Renal cortex interstitium (tissue), 11 donors: ENCODE measurements at regions not wholly inside any gene's neighbourhood (a gene's known extent, or its start where the extent isn't known, plus 50 kb on each side); places are given as distances from the start of the nearest gene placed in this dataset.

Experiments
- DNase-seq, 11 donors: peaks; one replicate each; pipeline ENCODE4 v3.0.0-alpha.2; 2013; ENCODE audit warnings: low read depth in 9 of 11, low spot score in 4 of 11; ENCODE audit errors: extremely low read depth in 1 of 11

DNA sequence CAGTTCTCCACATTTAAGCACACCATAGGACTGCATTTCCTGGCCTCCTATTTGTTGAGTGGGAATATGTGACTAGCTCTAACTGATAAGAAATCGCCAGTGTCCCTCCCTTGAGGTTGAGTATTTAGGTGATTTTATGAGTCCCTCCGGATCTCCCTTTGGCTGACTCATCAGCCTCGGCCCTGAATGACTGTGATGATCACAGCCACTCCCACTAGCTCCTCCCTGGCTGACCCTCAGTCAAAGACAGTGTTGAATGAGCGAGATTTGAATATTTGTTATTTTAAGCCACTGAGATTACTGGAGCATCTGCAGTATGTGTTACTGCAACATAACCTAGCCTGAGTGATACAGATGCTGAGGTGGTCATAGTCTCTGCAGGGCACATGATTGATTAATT lies 515.3 kb downstream of the EPHB1 start:
- DNase-seq = no peak

DNA sequence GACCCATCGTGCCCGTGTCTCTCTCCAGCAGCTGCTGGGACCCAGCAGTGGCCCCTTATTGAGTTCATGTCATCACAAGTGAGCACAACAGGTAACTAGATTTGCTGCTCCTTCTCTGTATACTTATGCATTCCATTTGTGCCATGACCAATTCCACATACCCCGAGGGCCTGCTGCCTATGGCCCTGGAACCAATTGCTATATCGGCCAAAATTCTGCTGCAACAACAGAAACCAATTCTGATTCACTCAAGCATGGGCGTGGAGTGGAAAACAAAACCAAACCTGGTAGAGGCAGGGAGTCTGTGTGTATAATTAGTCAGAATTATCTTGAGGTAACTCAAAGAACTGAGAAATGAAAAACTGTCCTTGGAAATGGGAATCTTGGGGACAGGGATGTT lies 516.6 kb downstream of the EPHB1 start:
- peak in 6 of 11 donors; percentile 3 to 42 (median 32) for DNase-seq

GRCh38 chr3:135314237-135314636 lies 519.2 kb downstream of the EPHB1 start:
- peak in 3 of 11 donors; percentile 4 to 8 (median 7) for DNase-seq

DNA sequence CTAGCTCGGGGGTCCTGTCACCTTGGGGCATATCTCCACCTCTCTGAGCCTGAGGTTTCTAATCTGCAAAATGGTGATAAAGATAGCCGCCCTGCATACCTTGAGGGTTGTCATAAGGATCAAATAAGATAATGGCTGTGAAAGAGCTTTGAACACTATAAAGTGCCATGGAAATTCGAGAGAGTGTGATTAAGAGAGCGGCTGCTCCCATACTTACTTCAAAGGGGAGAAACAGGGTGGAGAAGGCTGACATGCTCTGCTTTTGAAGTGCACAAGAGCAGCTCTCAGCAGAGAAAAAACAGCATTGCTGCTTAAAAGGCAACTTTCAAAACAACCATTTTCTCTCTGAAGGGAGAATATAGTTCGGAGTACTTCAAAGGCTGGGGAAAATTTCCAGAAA lies 529.2 kb downstream of the EPHB1 start:
- no peak for DNase-seq

DNA sequence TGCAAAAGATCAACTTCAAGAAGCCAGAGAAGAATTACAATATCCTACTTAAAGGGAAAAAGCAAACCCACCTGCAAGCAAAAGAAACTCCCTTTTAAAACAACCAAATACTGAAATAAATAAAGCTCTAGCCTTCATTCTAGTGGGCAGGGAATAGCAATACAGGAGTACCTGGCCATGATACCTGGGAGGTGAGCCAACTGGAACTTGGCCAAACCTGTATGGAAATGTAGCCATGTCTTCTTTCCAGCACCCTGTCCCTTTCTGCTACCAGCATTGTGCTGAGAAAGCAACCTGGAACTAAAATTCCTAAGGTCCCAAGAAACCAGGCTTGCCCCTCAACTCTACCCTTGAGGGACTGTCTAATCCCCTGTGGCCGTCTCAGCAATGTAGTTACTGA lies 530.0 kb downstream of the EPHB1 start:
- DNase-seq = peak in 1 of 11 donors; percentile 14

- no peak for DNase-seq
Observed at GRCh38 chr3:135325726-135326235, 530.7 kb downstream of the EPHB1 start.

DNA sequence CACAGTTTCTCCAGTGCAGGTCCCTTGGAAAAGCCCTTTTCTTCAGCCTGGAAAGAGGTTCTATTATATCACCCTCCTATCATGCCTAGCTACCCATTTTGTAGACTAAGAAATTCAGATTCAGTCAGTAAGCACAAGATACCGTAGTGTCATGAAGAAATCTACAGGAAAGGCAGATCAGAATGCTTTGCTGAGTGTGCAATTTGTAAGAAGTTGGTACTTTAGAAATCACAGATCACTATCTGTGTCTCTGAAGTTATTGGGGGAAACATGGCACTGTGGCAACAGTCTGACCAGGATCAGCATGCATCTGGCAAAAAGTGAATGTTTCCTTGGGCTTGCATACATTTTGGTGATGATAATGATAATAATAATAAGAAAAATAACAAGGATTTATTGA lies 531.8 kb downstream of the EPHB1 start:
- DNase-seq = no peak

DNA sequence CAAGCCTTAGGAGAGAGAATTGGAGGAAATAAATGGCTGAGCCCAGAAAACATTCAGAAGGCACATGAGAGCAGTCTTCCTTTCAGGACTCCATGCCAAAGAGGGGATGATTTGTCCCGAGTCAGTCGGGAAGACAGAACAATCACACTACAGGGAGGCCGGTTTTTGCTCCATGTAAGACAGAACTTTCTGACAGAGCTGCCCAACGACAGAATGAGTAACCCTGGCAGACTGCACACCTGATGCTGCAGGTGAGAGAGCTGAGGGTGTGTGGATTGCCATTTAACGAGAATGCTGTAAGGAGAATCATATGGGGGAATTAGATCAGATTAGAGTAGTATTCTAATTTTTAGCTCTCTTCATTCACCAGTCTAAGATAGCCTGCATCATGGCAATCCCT lies 533.0 kb downstream of the EPHB1 start:
- no peak for DNase-seq

DNA sequence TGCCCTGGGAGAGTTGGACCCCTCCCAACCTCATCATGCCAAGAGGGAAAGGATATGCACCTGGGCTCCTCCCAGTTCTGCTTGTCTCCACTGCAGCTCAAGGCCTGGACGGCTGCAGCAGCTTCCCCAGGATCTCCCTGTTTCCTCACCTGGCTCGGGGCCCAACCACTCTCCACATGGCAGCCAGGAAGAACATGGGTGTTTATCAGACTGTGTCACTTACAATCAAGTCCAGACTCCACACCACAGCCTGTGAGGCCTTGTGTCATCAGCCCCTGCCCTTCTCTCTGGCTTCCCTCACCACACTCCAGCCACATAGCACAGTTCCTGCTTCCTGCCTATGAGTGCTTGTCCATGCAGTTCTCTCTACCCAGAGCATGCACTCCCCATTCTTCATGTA lies 534.4 kb downstream of the EPHB1 start:
- no peak for DNase-seq

GRCh38 chr3:135337192-135337591 lies 542.1 kb downstream of the EPHB1 start:
- DNase-seq = no peak

DNA sequence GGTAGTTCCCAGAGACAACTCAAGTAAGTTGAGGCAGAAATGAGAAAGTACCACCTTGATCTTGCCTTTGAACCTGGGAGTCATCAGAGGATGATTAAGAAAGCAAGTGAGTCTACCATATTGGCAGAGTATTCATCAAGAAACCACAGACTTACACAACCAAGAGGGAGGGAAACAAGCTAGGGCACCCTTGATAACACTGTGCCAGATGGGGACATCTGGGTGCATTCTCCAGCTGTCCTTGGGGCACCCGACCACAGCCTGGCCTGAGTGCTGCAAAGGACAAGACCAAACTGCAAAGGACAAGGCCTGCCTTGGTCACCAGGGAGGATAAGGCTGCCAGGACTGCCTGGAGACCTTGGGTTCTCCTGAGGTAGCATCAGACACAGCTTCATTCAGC lies 553.6 kb downstream of the EPHB1 start:
- DNase-seq = no peak

- DNase-seq = no peak
Observed at GRCh38 chr3:135349254-135349948, 554.3 kb downstream of the EPHB1 start.

- no peak for DNase-seq
Observed at GRCh38 chr3:135352213-135352612, 557.2 kb downstream of the EPHB1 start.

DNA sequence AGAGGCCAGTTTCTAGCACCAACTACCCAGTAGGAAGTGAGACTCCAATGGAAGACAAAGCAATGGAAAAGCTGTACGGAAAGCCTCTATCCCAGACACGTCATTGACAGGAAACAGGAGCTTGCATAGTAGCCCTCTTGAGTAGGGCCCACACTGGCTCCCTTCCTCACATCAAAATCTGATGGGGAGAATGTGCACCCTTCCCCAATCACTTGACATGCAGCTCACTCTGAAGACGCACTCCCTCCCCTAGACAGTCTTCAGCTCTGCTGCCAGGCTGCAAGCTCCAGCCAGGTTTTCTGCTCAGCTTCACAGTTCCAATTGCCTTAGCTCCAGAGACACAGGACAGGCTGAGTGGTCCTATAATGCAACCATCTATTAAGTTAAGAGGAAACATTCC lies 567.8 kb downstream of the EPHB1 start:
- DNase-seq = no peak

- DNase-seq = no peak
Observed at GRCh38 chr3:135364676-135365075, 569.6 kb downstream of the EPHB1 start.

- DNase-seq = peak in 2 of 11 donors; percentile 2 to 8
Observed at GRCh38 chr3:135366816-135367215, 571.8 kb downstream of the EPHB1 start.

DNA sequence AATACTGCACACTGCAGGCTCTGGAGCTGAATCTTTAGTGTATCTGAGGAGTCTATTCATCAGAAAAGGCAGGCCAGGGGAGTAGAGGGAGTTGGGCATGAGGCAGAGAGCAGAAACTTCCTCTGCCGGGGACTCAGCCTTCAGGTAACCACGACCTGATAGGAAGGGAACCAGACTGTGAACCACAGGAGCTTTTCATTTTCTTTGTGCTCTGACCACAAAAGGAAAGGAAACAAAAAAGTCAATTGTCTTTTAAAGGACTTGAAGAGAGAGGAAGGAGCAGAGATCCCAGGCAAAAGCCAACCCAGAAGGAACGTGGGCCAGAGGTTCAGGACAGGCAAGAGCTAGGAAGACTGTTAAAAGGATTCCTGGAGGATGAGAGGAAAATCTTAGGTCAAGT lies 573.3 kb downstream of the EPHB1 start:
- DNase-seq = no peak

DNA sequence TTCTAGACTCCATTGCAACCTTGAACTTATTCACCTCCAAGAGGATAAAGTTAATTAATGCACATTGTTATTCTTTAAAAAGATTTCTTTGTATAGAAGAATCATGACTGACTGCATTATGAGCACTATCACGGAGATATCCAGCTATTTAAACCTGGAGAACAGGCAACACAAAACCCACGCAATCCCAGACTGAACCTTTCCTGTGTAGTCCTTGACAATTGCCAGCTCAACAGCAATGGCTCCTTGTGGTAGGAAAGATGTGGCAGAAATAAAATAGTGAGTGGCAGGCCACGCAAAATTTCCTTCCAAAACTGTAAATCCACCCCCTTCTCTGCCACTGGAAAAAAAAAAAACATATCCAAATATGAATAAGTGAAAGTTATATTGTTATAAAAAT lies 573.7 kb downstream of the EPHB1 start:
- no peak for DNase-seq

DNA sequence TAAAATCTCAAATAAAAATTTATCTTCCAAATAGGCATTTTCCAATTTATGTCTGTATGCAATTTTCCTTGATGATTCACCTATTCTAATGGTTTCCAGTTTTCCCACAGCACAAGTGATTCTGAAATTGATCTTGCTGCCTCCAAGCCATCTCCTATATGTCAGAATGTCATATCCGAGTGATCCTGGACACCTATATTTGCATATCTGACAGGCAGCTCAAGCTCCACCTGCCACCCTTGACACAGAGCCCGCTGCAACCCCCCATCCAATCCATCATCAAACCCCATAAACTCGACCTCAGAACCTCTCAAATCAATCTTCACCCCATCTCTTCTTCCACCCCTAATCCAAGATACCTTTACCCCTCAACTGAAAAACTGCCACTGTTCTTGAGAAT lies 579.5 kb downstream of the EPHB1 start:
- DNase-seq = no peak

DNA sequence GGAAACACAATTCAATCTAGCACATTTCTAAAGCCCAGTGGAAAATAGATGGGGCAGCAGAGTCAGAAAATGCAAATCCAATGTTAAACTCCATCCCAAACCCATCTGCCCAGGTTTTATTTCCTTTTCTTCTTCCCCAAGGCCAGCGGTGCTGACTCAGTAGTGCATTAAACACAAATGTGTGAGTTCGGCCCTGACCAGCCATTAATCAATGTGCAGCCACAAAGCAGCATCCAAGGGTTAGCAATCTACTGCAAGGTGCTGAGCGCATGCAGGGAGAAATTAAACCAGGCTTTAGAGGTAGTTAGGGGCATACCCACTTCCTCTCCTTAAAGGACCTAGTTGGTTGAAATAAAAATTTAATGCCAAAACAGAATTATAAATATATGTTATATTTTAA lies 583.3 kb upstream of the PPP2R3A start:
- no peak for DNase-seq

DNA sequence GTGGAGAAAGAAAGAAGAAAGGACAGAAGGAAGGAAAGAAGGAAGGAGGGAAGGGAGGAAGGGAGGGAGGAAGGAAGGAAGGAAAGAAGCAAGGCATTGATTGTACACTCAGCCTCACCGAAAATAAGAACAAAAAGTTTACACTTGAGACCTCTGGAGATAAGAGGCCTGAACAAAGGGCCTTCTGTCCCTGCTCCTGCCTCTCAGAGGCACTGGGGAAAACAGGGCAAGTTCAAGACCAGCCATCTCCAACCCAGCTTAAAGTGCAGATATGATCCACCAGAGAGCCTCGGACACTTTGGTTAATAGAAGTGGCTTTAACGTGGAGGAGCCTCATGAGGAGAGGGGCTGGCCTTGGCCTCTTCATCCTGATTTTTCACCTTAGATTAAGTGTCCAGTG lies 582.9 kb upstream of the PPP2R3A start:
- DNase-seq = no peak
